Smooth muscle cell (in vitro differentiated cells): ENCODE measurements at regions not wholly inside any gene's neighbourhood (a gene's known extent, or its start where the extent isn't known, plus 50 kb on each side); places are given as distances from the start of the nearest gene placed in this dataset.

Source experiments
- DNase-seq: peaks from one replicate; lab custom pipeline; 2025; ENCODE audit not compliant: unreplicated experiment; lab: John Stamatoyannopoulos, UW
- H2AFZ ChIP-seq: fragments of 200-600 bp; sonication (generic); 2 replicates; pipeline ENCODE4 v1.6.0; 2016; ENCODE audit warnings: antibody characterized with exemption, low read depth, mild to moderate bottlenecking
- H3F3A ChIP-seq: fragments of 200-600 bp; sonication (generic); 2 replicates; pipeline ENCODE4 v1.6.0; 2017; ENCODE audit warnings: antibody characterized with exemption, low read depth
- H3K27ac ChIP-seq: fragments of 200-600 bp; sonication (generic); 2 replicates; pipeline ENCODE4 v1.5.1; 2016; ENCODE audit warnings: low read depth, mild to moderate bottlenecking
- H3K27me3 ChIP-seq: fragments of 200-600 bp; sonication (generic); 2 replicates; pipeline ENCODE4 v1.6.1; 2016; ENCODE audit warnings: low read depth, mild to moderate bottlenecking
- H3K36me3 ChIP-seq: fragments of 200-600 bp; sonication (generic); 2 replicates; pipeline ENCODE4 v1.5.1; 2016; ENCODE audit warnings: low read depth
- H3K4me1 ChIP-seq: fragments of 200-600 bp; sonication (generic); 2 replicates; pipeline ENCODE4 v1.5.1; 2016; ENCODE audit warnings: low read depth
- H3K4me2 ChIP-seq: fragments of 200-600 bp; sonication (generic); 2 replicates; pipeline ENCODE4 v1.6.0; 2016; ENCODE audit warnings: mild to moderate bottlenecking
- H3K4me3 ChIP-seq: fragments of 200-600 bp; sonication (generic); 2 replicates; pipeline ENCODE4 v1.5.1; 2016; ENCODE audit warnings: mild to moderate bottlenecking
- H3K79me2 ChIP-seq: fragments of 200-600 bp; sonication (generic); 2 replicates; pipeline ENCODE4 v1.6.0; 2016; ENCODE audit warnings: low read depth, mild to moderate bottlenecking
- H3K9ac ChIP-seq: fragments of 200-600 bp; sonication (generic); 2 replicates; pipeline ENCODE4 v1.6.0; 2016; ENCODE audit warnings: low read depth
- H3K9me3 ChIP-seq: fragments of 200-600 bp; sonication (generic); replicated peaks from 2 replicates; pipeline ENCODE4 v1.5.1; 2016; ENCODE audit warnings: low read depth
- H4K20me1 ChIP-seq: fragments of 200-600 bp; sonication (generic); 2 replicates; pipeline ENCODE4 v1.6.0; 2016; ENCODE audit warnings: low read depth
- WGBS: methylation state at CpG from one replicate; pipeline ENCODE4 v1.1.7; 2016; ENCODE audit warnings: low lambda C conversion rate; 5-methylcytosine and 5-hydroxymethylcytosine counted together
- TF ChIP-seq, protein P1 (sequence below): fragments of 200-600 bp; sonication (generic); IDR thresholded peaks from 2 replicates; pipeline ENCODE4 v1.5.1; 2017; ENCODE audit warnings: borderline replicate concordance, mild to moderate bottlenecking, antibody characterized with exemption; ENCODE audit not compliant: insufficient read depth, poor library complexity, severe bottlenecking

DNA sequence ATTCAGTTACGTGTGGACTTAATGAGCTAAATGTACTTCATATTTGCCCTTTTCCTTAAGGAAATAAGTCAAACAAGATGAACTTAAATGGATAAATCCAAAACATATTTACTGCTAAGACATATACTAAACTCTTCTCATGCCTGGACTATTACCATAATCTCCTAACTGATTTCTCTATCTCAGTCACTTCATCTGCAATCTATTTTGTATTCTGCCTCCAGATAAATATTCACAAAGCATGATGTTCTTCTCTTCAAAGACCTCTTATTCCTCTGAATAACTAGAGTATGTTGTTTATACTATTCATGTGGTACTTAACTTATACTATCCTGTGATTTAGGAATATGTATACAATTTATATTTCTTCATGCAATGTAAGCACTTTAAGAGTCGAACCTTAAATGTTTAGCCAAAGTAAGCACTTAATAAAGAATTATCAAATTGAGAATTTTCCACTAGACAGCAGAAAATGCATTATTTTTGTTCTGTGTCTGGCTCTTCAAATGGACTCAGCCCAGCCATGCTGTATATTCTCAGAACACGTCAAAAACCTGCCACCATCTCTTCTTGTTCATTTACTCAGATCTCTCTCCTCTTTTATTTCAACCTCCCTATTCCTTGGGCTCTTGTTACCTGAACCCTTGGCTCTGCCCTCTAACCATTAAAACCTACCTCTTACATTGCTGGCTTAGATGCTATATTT is 79.9 kb upstream of the ARHGAP28 start:
- TF ChIP-seq, protein P1, sequence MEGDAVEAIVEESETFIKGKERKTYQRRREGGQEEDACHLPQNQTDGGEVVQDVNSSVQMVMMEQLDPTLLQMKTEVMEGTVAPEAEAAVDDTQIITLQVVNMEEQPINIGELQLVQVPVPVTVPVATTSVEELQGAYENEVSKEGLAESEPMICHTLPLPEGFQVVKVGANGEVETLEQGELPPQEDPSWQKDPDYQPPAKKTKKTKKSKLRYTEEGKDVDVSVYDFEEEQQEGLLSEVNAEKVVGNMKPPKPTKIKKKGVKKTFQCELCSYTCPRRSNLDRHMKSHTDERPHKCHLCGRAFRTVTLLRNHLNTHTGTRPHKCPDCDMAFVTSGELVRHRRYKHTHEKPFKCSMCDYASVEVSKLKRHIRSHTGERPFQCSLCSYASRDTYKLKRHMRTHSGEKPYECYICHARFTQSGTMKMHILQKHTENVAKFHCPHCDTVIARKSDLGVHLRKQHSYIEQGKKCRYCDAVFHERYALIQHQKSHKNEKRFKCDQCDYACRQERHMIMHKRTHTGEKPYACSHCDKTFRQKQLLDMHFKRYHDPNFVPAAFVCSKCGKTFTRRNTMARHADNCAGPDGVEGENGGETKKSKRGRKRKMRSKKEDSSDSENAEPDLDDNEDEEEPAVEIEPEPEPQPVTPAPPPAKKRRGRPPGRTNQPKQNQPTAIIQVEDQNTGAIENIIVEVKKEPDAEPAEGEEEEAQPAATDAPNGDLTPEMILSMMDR, result no peak
- Histone ChIP-seq H3K4me1 (peaks cover 14% of the 10 kb centered on the region), H3K27me3 (no peaks in the 10 kb centered on the region), H3K27ac (no peak overlapping the region), H3K4me2 (no peak overlapping the region), H2AFZ (no peak overlapping the region), H3K4me3 (no peak overlapping the region), H3K79me2 (no peaks in the 10 kb centered on the region), H3K9ac (no peak overlapping the region), H3K9me3 (no peaks in the 10 kb centered on the region), H3K36me3 (no peaks in the 10 kb centered on the region), H3F3A (no peaks in the 10 kb centered on the region), H4K20me1 (no peaks in the 10 kb centered on the region)
- no peak for DNase-seq
- WGBS, result 80% methylated on average over 3 of the region's 3 CpGs

DNA sequence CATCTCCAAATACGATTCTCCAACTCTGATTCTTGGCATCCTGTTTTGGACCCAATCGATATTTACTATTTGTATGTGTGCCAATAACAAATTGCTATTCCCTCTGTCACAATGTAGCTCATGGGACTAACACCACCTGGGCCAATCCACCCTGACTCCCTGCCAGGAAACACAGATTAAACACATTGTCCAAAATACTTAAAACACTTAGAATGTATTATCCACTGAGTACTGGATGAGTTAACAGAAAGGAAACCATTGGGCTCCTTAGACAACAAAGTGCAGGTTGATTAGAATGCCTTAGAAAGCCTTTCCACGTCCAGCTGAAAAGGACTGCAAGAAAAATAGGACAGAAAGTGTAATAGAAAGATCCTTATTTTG is 79.4 kb upstream of the ARHGAP28 start:
- WGBS, result 94% methylated on average over 3 of the region's 3 CpGs
- no peaks in the 10 kb centered on the region for H3F3A ChIP-seq
- H3K27me3 ChIP-seq, result no peaks in the 10 kb centered on the region
- TF ChIP-seq, protein P1, result no peak
- no peaks in the 10 kb centered on the region for H3K79me2 ChIP-seq
- H3K9ac ChIP-seq, result no peak overlapping the region
- H3K4me1 ChIP-seq, result peaks cover 14% of the 10 kb centered on the region
- no peak overlapping the region for H3K27ac ChIP-seq
- H3K36me3 ChIP-seq, result no peaks in the 10 kb centered on the region
- H4K20me1 ChIP-seq, result no peaks in the 10 kb centered on the region
- H3K4me3 ChIP-seq, result no peak overlapping the region
- H3K9me3 ChIP-seq, result no peaks in the 10 kb centered on the region
- no peak overlapping the region for H3K4me2 ChIP-seq
- H2AFZ ChIP-seq, result no peak overlapping the region
- DNase-seq, result no peak

DNA sequence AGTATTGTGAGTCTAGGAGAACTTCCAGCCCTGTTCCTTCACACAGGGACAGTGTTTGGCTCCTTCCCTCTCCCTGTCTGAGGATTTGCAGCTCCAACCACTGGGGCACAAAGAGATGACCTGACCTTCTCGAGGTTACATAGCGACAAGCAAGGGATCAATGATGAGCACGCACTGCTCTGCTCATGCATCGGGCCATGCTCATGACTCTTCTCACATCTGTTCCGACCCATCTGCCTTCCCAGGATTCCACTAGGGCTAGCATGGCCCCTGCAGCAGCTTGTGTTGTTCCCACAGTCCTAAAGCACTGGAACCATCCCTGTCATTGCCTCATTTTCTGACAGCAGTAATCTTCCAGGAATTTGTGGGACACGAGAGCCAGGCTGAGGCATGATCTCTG is 78.8 kb upstream of the ARHGAP28 start:
- H3K27me3 ChIP-seq, result no peaks in the 10 kb centered on the region
- no peaks in the 10 kb centered on the region for H3F3A ChIP-seq
- no peak overlapping the region for H3K4me2 ChIP-seq
- peaks cover 8% of the 10 kb centered on the region for H3K4me1 ChIP-seq
- WGBS, result 79% methylated on average over 6 of the region's 6 CpGs
- no peaks in the 10 kb centered on the region for H4K20me1 ChIP-seq
- TF ChIP-seq, protein P1, result no peak
- no peak overlapping the region for H3K4me3 ChIP-seq
- no peaks in the 10 kb centered on the region for H3K9me3 ChIP-seq
- H3K36me3 ChIP-seq, result no peaks in the 10 kb centered on the region
- no peak overlapping the region for H2AFZ ChIP-seq
- H3K79me2 ChIP-seq, result no peaks in the 10 kb centered on the region
- H3K27ac ChIP-seq, result no peak overlapping the region
- no peak for DNase-seq
- no peak overlapping the region for H3K9ac ChIP-seq

DNA sequence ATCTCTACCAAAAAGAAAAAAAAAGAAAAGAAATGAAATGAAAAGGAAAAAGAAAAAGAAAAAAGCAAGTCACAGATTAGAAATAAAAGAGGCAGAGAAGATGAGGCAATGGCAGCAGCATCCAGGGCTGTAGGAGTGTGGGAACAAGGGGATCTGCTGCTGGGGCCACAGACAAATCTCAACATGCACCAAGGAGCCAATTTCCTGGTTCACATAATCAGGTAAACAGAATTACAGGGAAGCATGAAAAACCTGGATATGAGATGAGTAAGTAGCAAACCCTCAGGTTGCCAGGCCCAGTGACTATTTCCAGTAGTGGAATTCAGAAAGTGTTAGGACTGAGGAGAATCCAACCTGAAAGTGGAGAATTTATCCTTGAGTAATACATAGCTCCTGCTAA is 77.4 kb upstream of the ARHGAP28 start:
- no peaks in the 10 kb centered on the region for H3K4me1 ChIP-seq
- no peaks in the 10 kb centered on the region for H3K36me3 ChIP-seq
- no peak overlapping the region for H3K27ac ChIP-seq
- no peak overlapping the region for H2AFZ ChIP-seq
- H3K4me2 ChIP-seq, result no peak overlapping the region
- no peaks in the 10 kb centered on the region for H4K20me1 ChIP-seq
- no peaks in the 10 kb centered on the region for H3K79me2 ChIP-seq
- no peak for DNase-seq
- TF ChIP-seq, protein P1, result no peak
- no peak overlapping the region for H3K4me3 ChIP-seq
- no peaks in the 10 kb centered on the region for H3F3A ChIP-seq
- H3K9ac ChIP-seq, result no peak overlapping the region
- no peaks in the 10 kb centered on the region for H3K9me3 ChIP-seq
- no peaks in the 10 kb centered on the region for H3K27me3 ChIP-seq
